ENCODE measurements at regions not wholly inside any gene's neighbourhood (a gene's known extent, or its start where the extent isn't known, plus 50 kb on each side); places are given as distances from the start of the nearest gene placed in this dataset.
"Not testable (repeated sequence)": the region's sequence is repeated elsewhere in the genome, so short reads cannot be mapped to it uniquely, and the experiment has no call there.

GRCh38 chr5:34189246-34189645 lies 146.2 kb upstream of the C1QTNF3 start:
- not testable (repeated sequence) for DNase-seq

- not testable (repeated sequence) for DNase-seq
These were observed 146.9 kb upstream of the C1QTNF3 start for GRCh38 chr5:34189752-34190411.

GRCh38 chr5:34190466-34190865 lies 147.5 kb upstream of the C1QTNF3 start:
- DNase-seq = not testable (repeated sequence)

- not testable (repeated sequence) for DNase-seq
These were observed 148.3 kb upstream of the C1QTNF3 start for GRCh38 chr5:34191279-34191744.

GRCh38 chr5:34192064-34192922 lies 149.3 kb upstream of the C1QTNF3 start:
- DNase-seq = not testable (repeated sequence)

- DNase-seq = not testable (repeated sequence)
These were observed 149.9 kb upstream of the C1QTNF3 start for GRCh38 chr5:34192923-34193262.

GRCh38 chr5:34193297-34193696 lies 150.3 kb upstream of the C1QTNF3 start:
- not testable (repeated sequence) for DNase-seq

GRCh38 chr5:34193804-34194203 lies 150.8 kb upstream of the C1QTNF3 start:
- DNase-seq = not testable (repeated sequence)

- not testable (repeated sequence) for DNase-seq
These were observed 153.1 kb upstream of the C1QTNF3 start for GRCh38 chr5:34196091-34196490.

- not testable (repeated sequence) for DNase-seq
These were observed 162.3 kb upstream of the C1QTNF3 start for GRCh38 chr5:34205347-34205746.

GRCh38 chr5:34217386-34217785 lies 174.4 kb upstream of the C1QTNF3 start:
- DNase-seq = not testable (repeated sequence)

- DNase-seq = not testable (repeated sequence)
These were observed 178.5 kb upstream of the C1QTNF3 start for GRCh38 chr5:34221329-34222073.

GRCh38 chr5:34223158-34223557 lies 180.1 kb upstream of the C1QTNF3 start:
- not testable (repeated sequence) for DNase-seq

GRCh38 chr5:34230402-34230801 lies 187.4 kb upstream of the C1QTNF3 start:
- not testable (repeated sequence) for DNase-seq

- DNase-seq = not testable (repeated sequence)
These were observed 200.8 kb upstream of the C1QTNF3 start for GRCh38 chr5:34243802-34244201.

- peak; percentile 84 to 88 for DNase-seq
These were observed 201.4 kb upstream of the C1QTNF3 start for GRCh38 chr5:34244281-34245031.

- DNase-seq = peak; percentile 68 to 75
These were observed 202.0 kb upstream of the C1QTNF3 start for GRCh38 chr5:34245032-34245394.

- DNase-seq = peak; percentile 18
These were observed 202.8 kb upstream of the C1QTNF3 start for GRCh38 chr5:34245813-34246212.

GRCh38 chr5:34258598-34258997 lies 215.6 kb upstream of the C1QTNF3 start:
- not testable (repeated sequence) for DNase-seq

- not testable (repeated sequence) for DNase-seq
These were observed 218.0 kb upstream of the C1QTNF3 start for GRCh38 chr5:34261020-34261419.

GRCh38 chr5:34266151-34266550 lies 223.1 kb upstream of the C1QTNF3 start:
- not testable (repeated sequence) for DNase-seq

GRCh38 chr5:34296759-34297158 lies 253.7 kb upstream of the C1QTNF3 start:
- not testable (repeated sequence) for DNase-seq

Data from activated T-cell treated with anti-CD3 and anti-CD28 coated beads, Interleukin-2, amount 50 U/mL, for 48 hours (primary cell).